Transverse colon (tissue), 4 donors: ENCODE measurements at regions not wholly inside any gene's neighbourhood (a gene's known extent, or its start where the extent isn't known, plus 50 kb on each side); places are given as distances from the start of the nearest gene placed in this dataset.

Source experiments
- CTCF ChIP-seq, 5 experiments: fragments of 200-600 bp in 3 of 5; fragments of 450-650 bp in 2 of 5; sonication (generic) in 3 of 5; IDR thresholded peaks; 1 replicate in 2 of 5; 2 replicates in 3 of 5; pipeline ENCODE4 v1.5.1; 2016 to 2017; ENCODE audit warnings: antibody characterized with exemption in 5 of 5, inconsistent platforms in 3 of 5, mild to moderate bottlenecking in 2 of 5, moderate library complexity in 1 of 5
- EP300 ChIP-seq: sonication (generic); formaldehyde crosslinking; IDR thresholded peaks from one replicate; pipeline ENCODE4 v1.6.1; 2017; ENCODE audit warnings: antibody characterized with exemption, low read depth
- POLR2A ChIP-seq: fragments of 450-650 bp; IDR thresholded peaks from one replicate; pipeline ENCODE4 v1.6.1; 2016; ENCODE audit warnings: antibody characterized with exemption, mild to moderate bottlenecking, moderate library complexity
- POLR2AphosphoS5 ChIP-seq, 3 donors: sonication (generic); formaldehyde crosslinking; IDR thresholded peaks; one replicate each; pipeline ENCODE4 v1.6.1; 2016; ENCODE audit warnings: antibody characterized with exemption in 3 of 3

GRCh38 chr3:64303401-64303800 lies 78.1 kb upstream of the PRICKLE2 start:
- TF ChIP-seq EP300 (no peak), CTCF (IDR thresholded peaks at IDR 0.05) (no peak), POLR2AphosphoS5 (IDR thresholded peaks at IDR 0.05) (no peak), POLR2A (no peak)
